Left lung (tissue), 4 donors: ENCODE measurements at regions not wholly inside any gene's neighbourhood (a gene's known extent, or its start where the extent isn't known, plus 50 kb on each side); places are given as distances from the start of the nearest gene placed in this dataset.
A peak's percentile ranks its signal among the peaks of the same experiment; 100 is the strongest.

Source experiments
- ATAC-seq: fragments of 200-7000 bp; cut with Tn5 transposase; one replicate; pipeline ENCODE4 v1.9.1; 2020; ENCODE audit warnings: moderate library complexity
- DNase-seq, 4 donors: peaks; one replicate each; pipeline ENCODE4 v3.0.0-alpha.2; 2013 to 2020
- H3K27ac ChIP-seq, 2 donors: fragments of 200-600 bp; sonication (generic) in 1 of 2; one replicate each; pipeline versions ENCODE4 v1.5.0 to v1.8.0; 2020 to 2021
- H3K27me3 ChIP-seq, 2 donors: fragments of 200-600 bp; sonication (generic) in 1 of 2; one replicate each; pipeline versions ENCODE4 v1.5.0 to v1.8.0; 2020 to 2021
- H3K36me3 ChIP-seq, 2 donors: fragments of 200-600 bp; sonication (generic) in 1 of 2; one replicate each; pipeline versions ENCODE4 v1.5.0 to v1.8.0; 2020 to 2021
- H3K4me1 ChIP-seq, 2 donors: fragments of 200-600 bp; one replicate each; pipeline ENCODE4 v1.8.0; 2021
- H3K4me3 ChIP-seq, 2 donors: fragments of 200-600 bp; sonication (generic) in 1 of 2; one replicate each; pipeline versions ENCODE4 v1.5.0 to v1.8.0; 2020 to 2021; ENCODE audit warnings: mild to moderate bottlenecking in 1 of 2
- H3K9me3 ChIP-seq, 2 donors: fragments of 200-600 bp; sonication (generic) in 1 of 2; one replicate each; pipeline versions ENCODE4 v1.5.0 to v1.8.0; 2020 to 2021
- CTCF ChIP-seq, 2 donors: fragments of 200-600 bp; sonication (generic) in 1 of 2; IDR thresholded peaks; one replicate each; pipeline versions ENCODE4 v1.5.0 to v1.8.0; 2021; ENCODE audit warnings: antibody characterized with exemption in 2 of 2
- intact Hi-C, 2 donors: fragments of 100-400 bp; cut with DNase I; formaldehyde crosslinking; loops; one replicate each; pipeline versions ENCODE4 v1.11.2 to v1.14.2; 2022
- donor health status: DM: no; HTN: yes; CAD: no.
- donor health status: DM: no; HTN: no; CAD: no.

GRCh38 chr6:3520281-3521230 lies 63.7 kb upstream of the SLC22A23 start:
- intact Hi-C loops: no loop called here
- Histone ChIP-seq H3K4me1 (no peaks in the 10 kb centered on the region), H3K4me3 (no peak overlapping the region), H3K9me3 (no peaks in the 10 kb centered on the region), H3K27me3 (peaks cover 0 to 4% of the 10 kb centered on the region in 2 donors), H3K36me3 (no peaks in the 10 kb centered on the region), H3K27ac (no peak overlapping the region)
- no peak for TF ChIP-seq CTCF (IDR thresholded peaks at IDR 0.05)
- ATAC-seq (no peak), DNase-seq (no peak)

GRCh38 chr6:3518356-3519190 lies 61.7 kb upstream of the SLC22A23 start:
- no peaks in the 10 kb centered on the region for H3K27me3 ChIP-seq
- no peaks in the 10 kb centered on the region for H3K4me1 ChIP-seq
- DNase-seq: no peak
- intact Hi-C loops: no loop called here
- H3K4me3 ChIP-seq: no peak overlapping the region
- no peaks in the 10 kb centered on the region for H3K9me3 ChIP-seq
- no peaks in the 10 kb centered on the region for H3K36me3 ChIP-seq
- peak; percentile 60 for ATAC-seq
- no peak for TF ChIP-seq CTCF (IDR thresholded peaks at IDR 0.05)
- no peak overlapping the region for H3K27ac ChIP-seq

GRCh38 chr6:3517350-3517749 lies 60.5 kb upstream of the SLC22A23 start:
- H3K36me3 ChIP-seq: no peaks in the 10 kb centered on the region
- no peak for DNase-seq
- no peaks in the 10 kb centered on the region for H3K27me3 ChIP-seq
- TF ChIP-seq CTCF (IDR thresholded peaks at IDR 0.05): no peak
- ATAC-seq: peak; percentile 15
- H3K4me3 ChIP-seq: no peak overlapping the region
- intact Hi-C loops: no loop called here
- H3K4me1 ChIP-seq: no peaks in the 10 kb centered on the region
- no peak overlapping the region for H3K27ac ChIP-seq
- H3K9me3 ChIP-seq: no peaks in the 10 kb centered on the region

GRCh38 chr6:3516092-3516491 lies 59.2 kb upstream of the SLC22A23 start:
- no peak for DNase-seq
- Histone ChIP-seq H3K27me3 (no peaks in the 10 kb centered on the region), H3K36me3 (no peaks in the 10 kb centered on the region), H3K9me3 (no peaks in the 10 kb centered on the region), H3K4me1 (no peaks in the 10 kb centered on the region), H3K27ac (no peak overlapping the region), H3K4me3 (no peak overlapping the region)
- TF ChIP-seq CTCF (IDR thresholded peaks at IDR 0.05): no peak
- intact Hi-C loops: no loop called here
- no peak for ATAC-seq

- Histone ChIP-seq H3K27me3 (no peaks in the 10 kb centered on the region), H3K36me3 (no peaks in the 10 kb centered on the region), H3K4me3 (no peak overlapping the region), H3K9me3 (no peaks in the 10 kb centered on the region), H3K4me1 (no peaks in the 10 kb centered on the region), H3K27ac (no peak overlapping the region)
- intact Hi-C loops: no loop called here
- TF ChIP-seq CTCF (IDR thresholded peaks at IDR 0.05): no peak
- no peak for ATAC-seq
- no peak for DNase-seq
Observed at GRCh38 chr6:3515669-3516068, 58.8 kb upstream of the SLC22A23 start.
